Mesothelial cell of epicardium (in vitro differentiated cells): ENCODE measurements at regions not wholly inside any gene's neighbourhood (a gene's known extent, or its start where the extent isn't known, plus 50 kb on each side); places are given as distances from the start of the nearest gene placed in this dataset.

Experiments
- DNase-seq, 2 experiments: peaks; one replicate each; pipeline ENCODE4 v3.0.0; 2021; ENCODE audit warnings: low spot score in 2 of 2; ENCODE audit not compliant: unreplicated experiment in 2 of 2
- H3K27ac Mint-ChIP-seq: 2 replicates; pipeline ENCODE4 v1.8.0; 2021; ENCODE audit warnings: mixed read lengths
- H3K27me3 Mint-ChIP-seq: 2 replicates; pipeline ENCODE4 v1.8.0; 2021; ENCODE audit warnings: low read depth, mixed read lengths
- H3K36me3 Mint-ChIP-seq: 2 replicates; pipeline ENCODE4 v1.8.0; 2021; ENCODE audit warnings: mixed read lengths
- H3K4me1 Mint-ChIP-seq: 2 replicates; pipeline ENCODE4 v1.8.0; 2021; ENCODE audit warnings: mixed read lengths
- H3K4me3 Mint-ChIP-seq: 2 replicates; pipeline ENCODE4 v1.8.0; 2021; ENCODE audit warnings: mild to moderate bottlenecking, moderate library complexity, mixed read lengths
- H3K9me3 Mint-ChIP-seq: 2 replicates; pipeline ENCODE4 v1.8.0; 2021; ENCODE audit warnings: mixed read lengths
- TF ChIP-seq, protein P1 (sequence below): fragments of 200-600 bp; sonication (generic); IDR thresholded peaks from one replicate; pipeline ENCODE4 v1.5.0; 2021; ENCODE audit warnings: antibody characterized with exemption; ENCODE audit not compliant: unreplicated experiment

DNA sequence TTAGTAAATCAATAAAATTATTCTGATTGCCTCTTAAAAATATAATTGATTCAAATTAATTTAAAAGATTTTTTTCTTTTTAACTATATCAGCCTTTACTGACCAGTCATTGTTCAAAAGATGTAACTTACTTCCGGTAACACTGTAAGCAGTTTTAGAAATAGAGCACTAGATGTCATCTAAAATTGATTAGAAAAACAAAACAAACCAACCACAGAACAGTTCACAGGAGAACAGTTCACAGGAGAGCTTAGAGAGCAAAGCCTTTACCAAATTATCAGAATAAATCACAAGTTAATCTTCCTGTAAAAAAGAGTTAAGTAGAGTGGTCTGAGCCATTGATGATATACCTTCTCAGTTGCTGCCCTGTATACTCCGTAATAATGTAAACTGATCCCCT lies 133.3 kb upstream of the DGKB start:
- TF ChIP-seq, protein P1, sequence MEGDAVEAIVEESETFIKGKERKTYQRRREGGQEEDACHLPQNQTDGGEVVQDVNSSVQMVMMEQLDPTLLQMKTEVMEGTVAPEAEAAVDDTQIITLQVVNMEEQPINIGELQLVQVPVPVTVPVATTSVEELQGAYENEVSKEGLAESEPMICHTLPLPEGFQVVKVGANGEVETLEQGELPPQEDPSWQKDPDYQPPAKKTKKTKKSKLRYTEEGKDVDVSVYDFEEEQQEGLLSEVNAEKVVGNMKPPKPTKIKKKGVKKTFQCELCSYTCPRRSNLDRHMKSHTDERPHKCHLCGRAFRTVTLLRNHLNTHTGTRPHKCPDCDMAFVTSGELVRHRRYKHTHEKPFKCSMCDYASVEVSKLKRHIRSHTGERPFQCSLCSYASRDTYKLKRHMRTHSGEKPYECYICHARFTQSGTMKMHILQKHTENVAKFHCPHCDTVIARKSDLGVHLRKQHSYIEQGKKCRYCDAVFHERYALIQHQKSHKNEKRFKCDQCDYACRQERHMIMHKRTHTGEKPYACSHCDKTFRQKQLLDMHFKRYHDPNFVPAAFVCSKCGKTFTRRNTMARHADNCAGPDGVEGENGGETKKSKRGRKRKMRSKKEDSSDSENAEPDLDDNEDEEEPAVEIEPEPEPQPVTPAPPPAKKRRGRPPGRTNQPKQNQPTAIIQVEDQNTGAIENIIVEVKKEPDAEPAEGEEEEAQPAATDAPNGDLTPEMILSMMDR: no peak
- Mint-ChIP-seq H3K4me1 (peaks cover 6% of the 10 kb centered on the region), H3K4me3 (no peak overlapping the region), H3K27me3 (no peaks in the 10 kb centered on the region), H3K9me3 (no peaks in the 10 kb centered on the region), H3K36me3 (no peaks in the 10 kb centered on the region), H3K27ac (no peak overlapping the region)
- no peak for DNase-seq

DNA sequence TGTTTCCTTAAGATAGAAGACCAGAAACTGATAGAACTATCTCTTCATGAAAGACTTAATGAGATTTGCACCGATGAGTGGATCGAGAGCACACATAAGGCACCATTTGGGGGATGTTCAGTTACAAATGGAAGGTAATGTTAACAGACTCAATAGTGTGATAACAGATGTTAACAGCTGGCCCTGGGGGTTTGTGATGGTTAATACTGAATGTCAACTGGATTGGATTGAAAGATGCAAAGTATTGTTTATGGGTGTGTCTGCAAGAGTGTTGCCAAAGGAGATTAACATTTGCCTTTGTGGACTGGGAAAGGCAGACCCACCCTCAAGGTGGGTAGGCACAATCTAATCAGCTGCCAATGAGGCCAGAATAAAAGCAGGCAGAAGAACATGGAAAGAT lies 130.5 kb upstream of the DGKB start:
- Mint-ChIP-seq H3K4me3 (no peak overlapping the region), H3K27me3 (no peaks in the 10 kb centered on the region), H3K27ac (no peak overlapping the region), H3K9me3 (no peaks in the 10 kb centered on the region), H3K4me1 (peaks cover 6% of the 10 kb centered on the region), H3K36me3 (no peaks in the 10 kb centered on the region)
- no peak for DNase-seq
- TF ChIP-seq, protein P1: no peak

DNA sequence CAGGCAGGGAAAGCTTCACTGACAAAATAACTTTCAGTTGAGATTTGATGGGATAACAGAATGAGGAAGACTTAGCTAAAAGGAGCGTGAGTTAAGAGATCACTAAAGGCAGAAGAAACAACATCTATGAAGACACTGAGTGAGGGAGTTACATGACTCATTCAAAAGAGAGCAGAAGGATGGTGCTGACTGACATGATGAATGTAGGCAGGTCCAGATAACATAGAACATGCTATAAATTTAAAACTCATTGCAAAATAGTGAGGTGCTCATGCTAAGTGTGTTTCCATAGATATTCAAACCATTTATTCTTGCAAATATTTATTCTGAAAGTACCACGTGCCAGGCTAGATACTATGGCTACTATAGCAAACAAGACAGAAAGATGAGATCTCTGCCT lies 116.4 kb upstream of the DGKB start:
- TF ChIP-seq, protein P1: no peak
- Mint-ChIP-seq H3K27me3 (no peaks in the 10 kb centered on the region), H3K36me3 (no peaks in the 10 kb centered on the region), H3K4me1 (peaks cover 9% of the 10 kb centered on the region), H3K9me3 (no peaks in the 10 kb centered on the region), H3K27ac (no peak overlapping the region), H3K4me3 (no peak overlapping the region)
- DNase-seq: no peak

DNA sequence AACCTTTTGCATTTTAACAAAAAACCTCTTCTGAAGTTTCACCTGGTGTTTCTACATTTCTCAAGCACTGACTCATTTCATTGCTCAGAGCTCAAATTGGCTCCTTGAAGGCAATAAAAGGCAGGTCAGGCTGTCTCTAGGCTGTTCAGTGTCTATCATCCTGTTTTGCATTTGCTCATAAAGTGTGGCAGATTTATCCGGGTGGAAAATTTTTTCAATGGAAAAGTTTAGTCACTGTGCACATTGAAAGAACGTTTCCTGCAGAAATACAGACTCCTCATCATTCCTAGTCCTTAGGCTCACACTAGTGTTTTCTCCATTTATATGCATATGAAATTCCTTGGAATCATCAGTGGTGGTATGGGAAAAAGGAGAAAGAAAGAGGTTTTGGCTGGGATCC lies 114.2 kb upstream of the DGKB start:
- H3K27ac Mint-ChIP-seq: no peak overlapping the region
- H3K9me3 Mint-ChIP-seq: no peaks in the 10 kb centered on the region
- H3K36me3 Mint-ChIP-seq: no peaks in the 10 kb centered on the region
- no peak for DNase-seq
- no peak overlapping the region for H3K4me3 Mint-ChIP-seq
- no peaks in the 10 kb centered on the region for H3K27me3 Mint-ChIP-seq
- TF ChIP-seq, protein P1: no peak
- H3K4me1 Mint-ChIP-seq: peaks cover 9% of the 10 kb centered on the region

DNA sequence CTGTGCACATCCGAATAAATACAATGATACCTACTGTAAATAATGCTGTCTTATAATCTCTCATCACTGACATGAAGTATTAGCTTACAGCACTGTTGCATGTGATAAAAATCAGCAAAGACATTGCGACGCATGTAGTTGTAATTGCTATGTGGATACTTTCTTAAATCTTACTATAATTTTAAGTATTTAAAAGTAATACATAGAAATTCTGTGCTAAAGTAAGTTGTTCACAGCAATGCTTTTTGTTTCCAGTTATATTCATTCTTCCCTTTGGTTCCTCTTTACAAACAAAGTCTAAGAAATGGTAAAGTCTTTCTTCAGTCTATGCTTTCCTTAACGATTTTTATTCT lies 113.7 kb upstream of the DGKB start:
- no peaks in the 10 kb centered on the region for H3K27me3 Mint-ChIP-seq
- no peak overlapping the region for H3K27ac Mint-ChIP-seq
- no peaks in the 10 kb centered on the region for H3K9me3 Mint-ChIP-seq
- TF ChIP-seq, protein P1: no peak
- DNase-seq: no peak
- H3K36me3 Mint-ChIP-seq: no peaks in the 10 kb centered on the region
- no peak overlapping the region for H3K4me3 Mint-ChIP-seq
- H3K4me1 Mint-ChIP-seq: peaks cover 9% of the 10 kb centered on the region

DNA sequence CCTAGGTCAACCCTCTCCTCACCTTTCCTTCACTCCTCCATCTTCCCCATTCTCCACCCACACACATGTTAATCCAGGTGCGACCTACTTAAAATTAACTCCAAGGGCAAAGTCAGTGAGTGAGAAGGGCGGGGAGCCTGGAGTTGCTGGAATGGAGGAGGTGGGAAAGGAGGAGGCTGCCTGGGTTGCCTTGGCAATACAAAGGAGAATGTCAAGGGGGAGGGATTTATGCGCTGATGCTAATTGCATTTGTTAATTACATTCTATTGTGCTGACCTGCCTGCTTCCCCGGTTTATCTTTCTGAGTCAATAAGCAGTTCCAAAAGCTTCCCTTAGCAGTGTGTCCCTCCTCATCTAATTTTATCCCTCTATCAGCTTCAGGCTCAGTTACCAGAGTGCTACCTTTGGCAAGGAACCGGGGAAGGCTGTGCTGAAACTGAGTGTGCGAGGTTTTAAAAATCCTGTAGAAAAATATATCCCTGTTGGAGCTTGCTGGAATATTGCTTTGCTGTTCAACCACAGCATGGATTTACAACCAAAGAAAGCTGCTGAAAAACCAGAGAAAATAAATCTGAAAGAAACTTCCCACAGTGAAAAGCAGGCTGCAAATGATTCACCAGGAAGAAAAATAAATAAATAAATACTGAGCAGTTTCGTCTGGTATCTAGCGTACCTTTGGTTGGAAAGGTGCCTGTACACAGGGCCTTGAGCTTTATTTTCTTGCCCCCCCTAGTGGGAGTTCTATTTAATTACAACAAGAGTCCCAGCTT lies 113.2 kb upstream of the DGKB start:
- Mint-ChIP-seq H3K27me3 (no peaks in the 10 kb centered on the region), H3K4me1 (peaks cover 9% of the 10 kb centered on the region), H3K27ac (peak overlapping the region; percentile 71), H3K36me3 (no peaks in the 10 kb centered on the region), H3K9me3 (no peaks in the 10 kb centered on the region), H3K4me3 (peak overlapping the region; percentile 60)
- DNase-seq: peak in 1 of 2 experiments; percentile 38
- TF ChIP-seq, protein P1: peak; percentile 85
